ENCODE measurements at regions not wholly inside any gene's neighbourhood (a gene's known extent, or its start where the extent isn't known, plus 50 kb on each side); places are given as distances from the start of the nearest gene placed in this dataset.

- no peak for TF ChIP-seq BHLHE40 (IDR thresholded peaks at IDR 0.05; ENCODE audit: borderline replicate concordance in 1 of 2, low read depth in 2 of 2, low read length in 1 of 2)
- no peak for TF ChIP-seq SRF (IDR thresholded peaks at IDR 0.05; ENCODE audit: low read depth in 2 of 2, low read length in 2 of 2)
- no peak for TF ChIP-seq POLR2A (IDR thresholded peaks at IDR 0.05; ENCODE audit: low read depth, low read length)
- no peak for TF ChIP-seq SMC3 (IDR thresholded peaks at IDR 0.05; ENCODE audit: borderline replicate concordance, low read length)
- TF ChIP-seq, protein P1, sequence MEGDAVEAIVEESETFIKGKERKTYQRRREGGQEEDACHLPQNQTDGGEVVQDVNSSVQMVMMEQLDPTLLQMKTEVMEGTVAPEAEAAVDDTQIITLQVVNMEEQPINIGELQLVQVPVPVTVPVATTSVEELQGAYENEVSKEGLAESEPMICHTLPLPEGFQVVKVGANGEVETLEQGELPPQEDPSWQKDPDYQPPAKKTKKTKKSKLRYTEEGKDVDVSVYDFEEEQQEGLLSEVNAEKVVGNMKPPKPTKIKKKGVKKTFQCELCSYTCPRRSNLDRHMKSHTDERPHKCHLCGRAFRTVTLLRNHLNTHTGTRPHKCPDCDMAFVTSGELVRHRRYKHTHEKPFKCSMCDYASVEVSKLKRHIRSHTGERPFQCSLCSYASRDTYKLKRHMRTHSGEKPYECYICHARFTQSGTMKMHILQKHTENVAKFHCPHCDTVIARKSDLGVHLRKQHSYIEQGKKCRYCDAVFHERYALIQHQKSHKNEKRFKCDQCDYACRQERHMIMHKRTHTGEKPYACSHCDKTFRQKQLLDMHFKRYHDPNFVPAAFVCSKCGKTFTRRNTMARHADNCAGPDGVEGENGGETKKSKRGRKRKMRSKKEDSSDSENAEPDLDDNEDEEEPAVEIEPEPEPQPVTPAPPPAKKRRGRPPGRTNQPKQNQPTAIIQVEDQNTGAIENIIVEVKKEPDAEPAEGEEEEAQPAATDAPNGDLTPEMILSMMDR (IDR thresholded peaks at IDR 0.05 in 2 of 3, conservative IDR thresholded peaks at IDR 0.05 in 1 of 3; ENCODE audit: control insufficient read depth in 2 of 3, extremely low read depth in 1 of 3, insufficient read depth in 1 of 3, low read depth in 3 of 3, low read length in 3 of 3), result no peak
- no peak for TF ChIP-seq FOXK2 (IDR thresholded peaks at IDR 0.05)
- no peak for TF ChIP-seq USF1 (IDR thresholded peaks at IDR 0.05; ENCODE audit: borderline replicate concordance, extremely low read length, insufficient read depth, low read depth, low read length)
- TF ChIP-seq SPI1 (IDR thresholded peaks at IDR 0.05; ENCODE audit: borderline replicate concordance, insufficient read depth, low read depth, low read length), result no peak
- TF ChIP-seq RELB (IDR thresholded peaks at IDR 0.05; ENCODE audit: low read depth), result no peak
- TF ChIP-seq SREBF1 (IDR thresholded peaks at IDR 0.05; ENCODE audit: low read length), result no peak
Measured at GRCh38 chr5:82879089-82879488, 198.1 kb downstream of the TMEM167A start.

All from GM12878 (cell line).